ENCODE measurements at regions not wholly inside any gene's neighbourhood (a gene's known extent, or its start where the extent isn't known, plus 50 kb on each side); places are given as distances from the start of the nearest gene placed in this dataset.

DNA sequence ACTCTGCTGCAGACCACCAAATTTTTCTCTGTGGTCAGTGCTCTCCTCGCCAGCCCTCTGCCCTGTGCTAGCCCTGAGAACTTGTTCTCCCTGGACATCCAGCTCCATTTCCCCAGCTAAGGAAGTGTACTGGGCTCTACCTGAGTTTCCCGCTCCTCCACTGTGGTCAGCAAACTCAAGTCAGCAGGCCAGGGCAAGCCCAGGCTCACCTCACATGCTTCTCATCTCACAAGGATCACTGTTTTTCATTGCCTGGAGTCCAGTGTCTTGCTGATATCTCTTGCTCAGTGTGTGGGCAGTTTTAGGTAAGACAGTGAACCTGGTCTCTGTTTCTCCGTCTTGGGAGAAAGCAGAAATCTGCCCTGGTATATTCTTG is 201.4 kb downstream of the FOXO1 start:
- no peaks in the 10 kb centered on the region for H3K9me3 ChIP-seq
- WGBS, 5 donors: 90 to 100% (median 97%) methylated on average over 2 to 3 of the region's 3 CpGs
- no peak overlapping the region for H3K4me3 ChIP-seq
- no peak overlapping the region for H3K27ac ChIP-seq
- no peaks in the 10 kb centered on the region for H3K4me1 ChIP-seq
- intact Hi-C loops (cut with DNase I; ENCODE audit: low total_unique reads): no loop called here
- TF ChIP-seq CTCF (IDR thresholded peaks at IDR 0.05) (no peak), POLR2AphosphoS5 (IDR thresholded peaks at IDR 0.05) (no peak), EP300 (IDR thresholded peaks at IDR 0.05) (no peak)
- no peaks in the 10 kb centered on the region for H3K27me3 ChIP-seq
- H3K36me3 ChIP-seq: no peaks in the 10 kb centered on the region
- no peak for DNase-seq

- H3K36me3 ChIP-seq: no peaks in the 10 kb centered on the region
- no peaks in the 10 kb centered on the region for H3K27me3 ChIP-seq
- WGBS, 5 donors: 94 to 97% (median 94%) methylated on average over 6 of the region's 6 CpGs
- no peak for TF ChIP-seq POLR2A (IDR thresholded peaks at IDR 0.05)
- no peak for TF ChIP-seq EP300 (IDR thresholded peaks at IDR 0.05)
- no peak for TF ChIP-seq CTCF (IDR thresholded peaks at IDR 0.05)
- no peak for TF ChIP-seq POLR2AphosphoS5 (IDR thresholded peaks at IDR 0.05)
- intact Hi-C loops (cut with DNase I; ENCODE audit: low total_unique reads): no loop called here
- no peak overlapping the region for H3K4me3 ChIP-seq
- no peak overlapping the region for H3K27ac ChIP-seq
- no peaks in the 10 kb centered on the region for H3K4me1 ChIP-seq
- H3K9me3 ChIP-seq: no peaks in the 10 kb centered on the region
- no peak for DNase-seq
Measured at GRCh38 chr13:40466272-40466671, 200.2 kb downstream of the FOXO1 start.

DNA sequence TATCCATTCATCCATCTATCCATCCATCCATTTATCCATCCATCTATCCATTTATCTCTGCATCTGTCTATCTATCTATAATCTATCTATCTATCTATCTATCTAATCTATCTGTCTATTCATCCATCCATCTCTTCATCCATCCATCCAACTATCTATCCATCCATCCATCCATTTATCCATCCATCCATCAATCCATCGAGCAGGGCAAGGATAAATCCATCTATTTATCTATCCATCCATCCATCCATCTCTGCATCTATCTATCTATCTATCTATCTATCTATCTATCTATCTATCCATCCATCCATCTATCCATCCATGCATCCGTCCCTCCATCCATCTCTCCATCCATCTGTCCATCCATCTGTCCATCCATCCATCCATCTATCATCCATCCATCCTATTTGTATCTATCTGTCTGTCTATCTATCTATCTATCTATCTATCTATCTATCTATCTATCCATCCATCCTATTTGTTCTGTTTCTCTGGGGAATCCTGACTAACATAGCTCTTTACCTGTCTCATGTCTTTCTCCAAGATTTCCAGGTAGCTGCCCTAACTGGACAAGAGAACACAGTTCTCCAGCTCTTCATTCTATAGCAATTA is 198.1 kb downstream of the FOXO1 start:
- no peaks in the 10 kb centered on the region for H3K27me3 ChIP-seq
- WGBS, 5 donors: 79 to 96% (median 88%) methylated on average over 2 of the region's 2 CpGs
- no peak for DNase-seq
- no peak overlapping the region for H3K4me3 ChIP-seq
- intact Hi-C loops (cut with DNase I; ENCODE audit: low total_unique reads): no loop called here
- TF ChIP-seq POLR2AphosphoS5 (IDR thresholded peaks at IDR 0.05) (no peak), POLR2A (IDR thresholded peaks at IDR 0.05) (no peak), EP300 (IDR thresholded peaks at IDR 0.05) (no peak), CTCF (IDR thresholded peaks at IDR 0.05) (no peak)
- H3K4me1 ChIP-seq: no peaks in the 10 kb centered on the region
- H3K36me3 ChIP-seq: no peaks in the 10 kb centered on the region
- no peak overlapping the region for H3K27ac ChIP-seq
- H3K9me3 ChIP-seq: no peaks in the 10 kb centered on the region

- H3K4me3 ChIP-seq: no peak overlapping the region
- 64 to 84% (median 72%) methylated on average over 12 of the region's 12 CpGs for WGBS, 5 donors
- H3K27me3 ChIP-seq: no peaks in the 10 kb centered on the region
- H3K27ac ChIP-seq: peak overlapping the region in 1 of 5 donors; percentile 51
- DNase-seq: no peak
- intact Hi-C loops (cut with DNase I; ENCODE audit: low total_unique reads): no loop called here
- no peaks in the 10 kb centered on the region for H3K4me1 ChIP-seq
- TF ChIP-seq EP300 (IDR thresholded peaks at IDR 0.05): no peak
- no peaks in the 10 kb centered on the region for H3K36me3 ChIP-seq
- H3K9me3 ChIP-seq: no peaks in the 10 kb centered on the region
Measured at GRCh38 chr13:40469581-40470310, 196.7 kb downstream of the FOXO1 start.

DNA sequence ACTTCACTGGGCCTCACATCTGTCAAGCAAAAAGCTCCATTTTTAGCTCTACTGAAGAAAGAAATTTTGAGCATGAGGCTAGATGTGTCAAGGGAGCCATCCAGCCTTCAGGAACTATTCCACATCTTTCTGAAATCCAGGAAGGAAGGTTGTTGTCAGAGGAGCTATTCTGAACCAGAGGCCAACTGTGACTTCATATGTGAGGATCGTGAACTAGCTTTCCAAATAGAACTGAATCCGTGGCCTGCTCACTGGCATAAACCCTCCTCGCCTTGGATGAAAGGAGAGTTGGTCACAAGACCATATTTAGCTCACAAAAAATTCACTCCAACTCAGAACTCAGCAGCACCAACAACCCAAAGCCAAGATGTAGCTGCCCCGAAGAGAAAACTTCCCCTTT is 195.8 kb downstream of the FOXO1 start:
- H3K36me3 ChIP-seq: no peaks in the 10 kb centered on the region
- DNase-seq: no peak
- H3K27me3 ChIP-seq: no peaks in the 10 kb centered on the region
- TF ChIP-seq POLR2A (IDR thresholded peaks at IDR 0.05) (no peak), EP300 (IDR thresholded peaks at IDR 0.05) (no peak), POLR2AphosphoS5 (IDR thresholded peaks at IDR 0.05) (no peak), CTCF (IDR thresholded peaks at IDR 0.05) (no peak)
- H3K4me1 ChIP-seq: peaks cover 0 to under 1% (median 0%) of the 10 kb centered on the region in 4 donors
- intact Hi-C loops (cut with DNase I; ENCODE audit: low total_unique reads): no loop called here
- WGBS, 5 donors: 77 to 90% (median 85%) methylated on average over 4 of the region's 4 CpGs
- peak overlapping the region in 1 of 5 donors; percentile 51 for H3K27ac ChIP-seq
- H3K9me3 ChIP-seq: no peaks in the 10 kb centered on the region
- no peak overlapping the region for H3K4me3 ChIP-seq
